Tibial nerve (tissue), 4 donors: ENCODE measurements at regions not wholly inside any gene's neighbourhood (a gene's known extent, or its start where the extent isn't known, plus 50 kb on each side); places are given as distances from the start of the nearest gene placed in this dataset.

Source experiments
- DNase-seq, 2 donors: peaks; one replicate each; pipeline ENCODE4 v3.0.0-alpha.2; 2019; ENCODE audit warnings: low spot score in 2 of 2
- H3K27ac ChIP-seq, 4 donors: fragments of 200-600 bp; sonication (generic) in 3 of 4; one replicate each; pipeline ENCODE4 v1.5.1; 2017 to 2019; ENCODE audit warnings: mild to moderate bottlenecking in 1 of 4
- H3K27me3 ChIP-seq, 2 donors: fragments of 200-600 bp; sonication (generic) in 1 of 2; one replicate each; pipeline versions ENCODE4 v1.5.1 to v1.6.0; 2017 to 2019
- H3K36me3 ChIP-seq, 3 donors: fragments of 200-600 bp; sonication (generic); one replicate each; pipeline ENCODE4 v1.5.1; 2018 to 2019
- H3K4me1 ChIP-seq, 4 donors: fragments of 200-600 bp; sonication (generic) in 3 of 4; one replicate each; pipeline ENCODE4 v1.5.1; 2017 to 2019
- H3K4me3 ChIP-seq, 4 donors: fragments of 200-600 bp; sonication (generic) in 3 of 4; one replicate each; pipeline ENCODE4 v1.5.1; 2017 to 2019; ENCODE audit warnings: mild to moderate bottlenecking in 1 of 4, moderate library complexity in 1 of 4
- H3K9me3 ChIP-seq, 4 donors: fragments of 200-600 bp; sonication (generic) in 3 of 4; one replicate each; pipeline ENCODE4 v1.5.1; 2017 to 2019
- EP300 ChIP-seq, 2 donors: sonication (generic); formaldehyde crosslinking; IDR thresholded peaks; one replicate each; pipeline ENCODE4 v1.6.1; 2017; ENCODE audit warnings: antibody characterized with exemption in 2 of 2, mild to moderate bottlenecking in 1 of 2
- POLR2A ChIP-seq, 2 donors: fragments of 450-650 bp; IDR thresholded peaks; one replicate each; pipeline ENCODE4 v1.6.1; 2017; ENCODE audit warnings: antibody characterized with exemption in 2 of 2, mild to moderate bottlenecking in 2 of 2, moderate library complexity in 2 of 2
- WGBS, 2 donors: methylation state at CpG; one replicate each; pipeline ENCODE4 v1.1.5; 2018; 5-methylcytosine and 5-hydroxymethylcytosine counted together
- TF ChIP-seq, protein P1 (sequence below), 5 experiments: fragments of 200-600 bp in 3 of 5; fragments of 450-650 bp in 2 of 5; sonication (generic) in 3 of 5; IDR thresholded peaks; one replicate each; pipeline ENCODE4 v1.5.1; 2016 to 2019; ENCODE audit warnings: antibody characterized with exemption in 5 of 5, mild to moderate bottlenecking in 3 of 5, moderate library complexity in 2 of 5

DNA sequence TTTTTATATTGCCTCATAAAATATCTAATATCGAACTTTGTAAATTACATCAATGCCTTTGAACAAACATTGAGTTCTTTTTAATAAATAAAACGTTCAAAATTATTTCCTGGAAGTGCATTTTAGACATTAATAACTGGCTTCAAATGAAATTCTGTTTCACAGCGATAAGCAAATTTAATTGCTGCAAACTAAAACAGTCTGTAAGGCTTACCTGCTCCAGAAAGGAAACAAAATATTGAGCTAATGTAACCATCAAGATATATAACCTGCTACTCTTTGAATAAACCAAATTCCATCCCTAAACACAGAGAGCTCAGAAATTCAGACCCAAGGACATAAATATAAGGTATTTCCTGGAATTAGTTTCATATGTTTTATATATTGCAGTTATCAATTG, 651.3 kb downstream of the MED13L start:
- Histone ChIP-seq H3K27me3 (no peaks in the 10 kb centered on the region), H3K9me3 (peaks cover 0 to 17% (median 0%) of the 10 kb centered on the region in 4 donors), H3K27ac (no peak overlapping the region), H3K4me1 (no peaks in the 10 kb centered on the region), H3K36me3 (no peaks in the 10 kb centered on the region), H3K4me3 (no peak overlapping the region)
- WGBS, 2 donors, result 83 to 85% methylated on average over 3 of the region's 3 CpGs
- no peak for DNase-seq
- TF ChIP-seq EP300 (IDR thresholded peaks at IDR 0.05), result no peak
- TF ChIP-seq POLR2A (IDR thresholded peaks at IDR 0.05), result no peak
- TF ChIP-seq, protein P1, sequence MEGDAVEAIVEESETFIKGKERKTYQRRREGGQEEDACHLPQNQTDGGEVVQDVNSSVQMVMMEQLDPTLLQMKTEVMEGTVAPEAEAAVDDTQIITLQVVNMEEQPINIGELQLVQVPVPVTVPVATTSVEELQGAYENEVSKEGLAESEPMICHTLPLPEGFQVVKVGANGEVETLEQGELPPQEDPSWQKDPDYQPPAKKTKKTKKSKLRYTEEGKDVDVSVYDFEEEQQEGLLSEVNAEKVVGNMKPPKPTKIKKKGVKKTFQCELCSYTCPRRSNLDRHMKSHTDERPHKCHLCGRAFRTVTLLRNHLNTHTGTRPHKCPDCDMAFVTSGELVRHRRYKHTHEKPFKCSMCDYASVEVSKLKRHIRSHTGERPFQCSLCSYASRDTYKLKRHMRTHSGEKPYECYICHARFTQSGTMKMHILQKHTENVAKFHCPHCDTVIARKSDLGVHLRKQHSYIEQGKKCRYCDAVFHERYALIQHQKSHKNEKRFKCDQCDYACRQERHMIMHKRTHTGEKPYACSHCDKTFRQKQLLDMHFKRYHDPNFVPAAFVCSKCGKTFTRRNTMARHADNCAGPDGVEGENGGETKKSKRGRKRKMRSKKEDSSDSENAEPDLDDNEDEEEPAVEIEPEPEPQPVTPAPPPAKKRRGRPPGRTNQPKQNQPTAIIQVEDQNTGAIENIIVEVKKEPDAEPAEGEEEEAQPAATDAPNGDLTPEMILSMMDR (IDR thresholded peaks at IDR 0.05), result no peak

DNA sequence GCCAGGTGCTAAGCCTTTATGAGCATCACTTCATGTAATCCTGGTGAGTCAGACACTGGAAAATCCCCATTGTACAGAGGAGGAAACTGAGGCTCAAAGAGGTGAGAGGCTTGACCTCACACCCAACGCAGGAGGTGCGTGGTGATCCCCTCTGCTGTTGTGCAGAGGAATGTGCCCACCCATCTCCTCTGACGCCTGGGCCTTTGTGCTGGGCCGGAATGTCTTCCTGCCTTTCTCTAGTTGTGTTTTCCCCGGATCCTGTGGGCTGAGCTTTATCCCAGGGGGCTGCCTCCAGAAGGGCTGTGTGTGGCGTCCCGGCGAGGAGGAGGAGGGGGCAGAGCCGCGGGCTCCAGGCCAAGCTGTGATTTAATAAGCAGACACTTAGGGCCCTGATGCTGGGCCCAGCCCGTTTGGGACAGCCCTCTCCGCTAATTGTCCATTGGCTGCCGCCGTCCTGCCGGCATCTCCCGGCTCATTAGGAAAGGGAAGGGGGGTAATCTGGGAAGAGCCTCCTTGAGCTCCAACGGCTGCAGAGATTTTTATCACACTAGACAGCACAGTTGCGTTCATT, 653.6 kb downstream of the MED13L start:
- H3K27me3 ChIP-seq, result no peaks in the 10 kb centered on the region
- 9 to 12% methylated on average over 18 of the region's 18 CpGs for WGBS, 2 donors
- H3K36me3 ChIP-seq, result no peaks in the 10 kb centered on the region
- H3K27ac ChIP-seq, result no peak overlapping the region
- peaks cover 0 to 11% (median 0%) of the 10 kb centered on the region in 4 donors for H3K9me3 ChIP-seq
- no peaks in the 10 kb centered on the region for H3K4me1 ChIP-seq
- no peak overlapping the region for H3K4me3 ChIP-seq
- no peak for DNase-seq
- TF ChIP-seq, protein P1 (IDR thresholded peaks at IDR 0.05), result no peak
- no peak for TF ChIP-seq EP300 (IDR thresholded peaks at IDR 0.05)
- TF ChIP-seq POLR2A (IDR thresholded peaks at IDR 0.05), result no peak

DNA sequence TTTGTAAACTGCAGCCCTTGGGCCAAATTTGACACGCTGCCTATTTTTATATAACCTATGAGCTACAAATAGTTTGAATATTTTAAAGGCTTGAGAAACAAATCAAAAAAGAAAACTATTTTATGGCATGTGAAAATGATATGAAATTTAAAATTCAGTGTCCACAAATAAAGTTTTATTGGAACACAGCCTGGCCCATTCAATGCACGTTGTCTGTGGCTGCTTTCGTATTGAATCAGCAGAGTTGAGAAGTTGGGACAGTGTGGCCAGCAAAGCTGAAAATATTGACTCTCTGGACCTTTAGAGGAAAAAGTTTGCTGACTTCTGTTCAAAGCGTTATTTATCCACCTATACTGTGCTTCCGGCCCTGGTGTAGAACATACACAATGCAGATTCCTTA, 654.2 kb downstream of the MED13L start:
- H3K9me3 ChIP-seq, result peaks cover 0 to 11% (median 0%) of the 10 kb centered on the region in 4 donors
- no peaks in the 10 kb centered on the region for H3K36me3 ChIP-seq
- DNase-seq, result no peak
- no peak overlapping the region for H3K4me3 ChIP-seq
- H3K27ac ChIP-seq, result no peak overlapping the region
- no peaks in the 10 kb centered on the region for H3K4me1 ChIP-seq
- TF ChIP-seq, protein P1 (IDR thresholded peaks at IDR 0.05), result no peak
- TF ChIP-seq POLR2A (IDR thresholded peaks at IDR 0.05), result no peak
- TF ChIP-seq EP300 (IDR thresholded peaks at IDR 0.05), result no peak
- WGBS, 2 donors, result 77 to 79% methylated on average over 5 of the region's 5 CpGs
- no peaks in the 10 kb centered on the region for H3K27me3 ChIP-seq

DNA sequence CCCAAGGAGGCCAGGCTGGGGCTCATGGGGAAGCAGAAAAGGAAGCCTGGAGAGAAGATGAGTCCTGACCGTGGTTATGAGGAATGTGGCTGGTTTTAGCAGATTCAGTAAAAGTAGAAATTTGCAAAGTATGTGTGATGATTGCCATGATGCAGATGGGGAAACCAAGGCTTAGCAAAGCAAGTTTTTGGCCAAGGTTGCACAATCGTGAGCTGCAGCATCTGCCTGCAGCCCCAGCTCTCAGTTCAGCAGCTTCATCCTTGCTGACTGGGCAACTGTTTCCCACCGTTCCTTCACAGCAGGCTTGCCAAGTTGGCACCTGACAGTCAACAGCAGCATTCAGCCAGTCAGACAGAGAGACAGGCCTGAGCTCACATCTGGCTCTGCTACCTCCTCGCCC, 656.7 kb downstream of the MED13L start:
- TF ChIP-seq EP300 (IDR thresholded peaks at IDR 0.05), result no peak
- TF ChIP-seq, protein P1 (IDR thresholded peaks at IDR 0.05), result no peak
- no peak for TF ChIP-seq POLR2A (IDR thresholded peaks at IDR 0.05)
- no peak for DNase-seq
- Histone ChIP-seq H3K36me3 (no peaks in the 10 kb centered on the region), H3K4me3 (no peak overlapping the region), H3K4me1 (no peaks in the 10 kb centered on the region), H3K27me3 (no peaks in the 10 kb centered on the region), H3K9me3 (peaks cover 0 to 7% (median 0%) of the 10 kb centered on the region in 4 donors), H3K27ac (no peak overlapping the region)
- WGBS, 2 donors, result 62 to 74% methylated on average over 4 of the region's 4 CpGs

DNA sequence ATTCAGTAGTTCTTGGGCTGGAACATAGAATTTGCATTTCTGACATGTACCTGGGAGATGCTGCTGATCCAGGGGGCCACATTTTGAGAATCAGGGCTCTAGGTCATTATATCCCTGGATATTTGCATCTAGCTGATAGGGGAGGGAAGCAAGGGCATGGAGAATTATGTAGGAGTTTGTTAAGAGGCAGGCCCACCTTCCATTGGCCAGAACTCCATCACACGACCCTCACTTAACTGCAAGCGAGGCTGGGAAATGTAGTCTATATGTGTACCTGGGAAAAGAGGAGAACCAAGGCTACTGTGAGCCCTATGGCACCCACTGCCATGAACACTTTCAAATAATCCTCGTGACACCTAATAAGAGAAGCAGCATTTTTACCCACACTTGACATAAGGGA, 657.6 kb downstream of the MED13L start:
- DNase-seq, result no peak
- no peak overlapping the region for H3K27ac ChIP-seq
- H3K36me3 ChIP-seq, result no peaks in the 10 kb centered on the region
- H3K4me1 ChIP-seq, result no peaks in the 10 kb centered on the region
- 44 to 85% methylated on average over 2 to 3 of the region's 3 CpGs for WGBS, 2 donors
- no peak for TF ChIP-seq EP300 (IDR thresholded peaks at IDR 0.05)
- TF ChIP-seq POLR2A (IDR thresholded peaks at IDR 0.05), result no peak
- TF ChIP-seq, protein P1 (IDR thresholded peaks at IDR 0.05), result no peak
- no peak overlapping the region for H3K4me3 ChIP-seq
- H3K27me3 ChIP-seq, result no peaks in the 10 kb centered on the region
- H3K9me3 ChIP-seq, result peaks cover 0 to 4% (median 0%) of the 10 kb centered on the region in 4 donors
